BJ (cell line): ENCODE measurements at regions not wholly inside any gene's neighbourhood (a gene's known extent, or its start where the extent isn't known, plus 50 kb on each side); places are given as distances from the start of the nearest gene placed in this dataset.

Source experiments
- CTCF ChIA-PET: fragments of 350-600 bp; formaldehyde crosslinking; extraction: SDS; loops from one replicate; lab custom pipeline; 2021; ENCODE audit warnings: antibody characterized with exemption, inconsistent platforms; lab: Yijun Ruan, JAX
- POLR2A ChIA-PET: fragments of 300-600 bp; sonication (Branson Sonifier 250); formaldehyde crosslinking; extraction: SDS; loops from one replicate; lab custom pipeline; 2021; ENCODE audit warnings: antibody characterized with exemption; lab: Charles Lee
- DNase-seq: peaks from one replicate; pipeline ENCODE4 v3.0.0-alpha.2; 2011; ENCODE audit warnings: low read depth
- H3K27me3 ChIP-seq: 2 replicates; pipeline ENCODE4 v1.6.0; 2011; ENCODE audit warnings: low read length; ENCODE audit not compliant: control insufficient read depth, insufficient read depth
- H3K36me3 ChIP-seq: 2 replicates; pipeline ENCODE4 v1.5.1; 2011; ENCODE audit warnings: low read length; ENCODE audit not compliant: control insufficient read depth, insufficient read depth
- H3K4me3 ChIP-seq: 2 replicates; pipeline ENCODE4 v1.5.1; 2011; ENCODE audit warnings: low read depth, mild to moderate bottlenecking, control low read depth, low read length
- TF ChIP-seq, protein P1 (sequence below): IDR thresholded peaks from 2 replicates; pipeline ENCODE4 v1.5.1; 2011; ENCODE audit warnings: low read depth, mild to moderate bottlenecking, control low read depth, inconsistent platforms, low read length, moderate library complexity; ENCODE audit not compliant: insufficient read depth

DNA sequence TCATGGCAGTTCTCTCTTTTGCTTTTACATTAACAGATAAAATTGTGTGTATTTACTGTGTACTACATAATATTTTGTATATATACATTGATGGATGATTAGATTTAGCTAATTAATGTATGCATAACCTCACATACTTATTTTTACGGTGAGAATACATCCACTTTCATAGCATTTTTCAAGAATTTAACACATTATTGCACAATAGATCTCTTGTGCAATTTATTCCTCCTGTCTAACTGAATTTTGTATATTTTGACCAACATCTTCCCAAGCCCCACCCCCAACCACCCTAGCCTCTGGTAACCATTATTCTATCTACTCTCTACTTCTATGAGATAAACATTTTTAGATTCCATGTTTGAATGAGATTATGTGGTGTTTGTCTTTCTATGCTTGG lies 194.7 kb downstream of the RBM26 start:
- TF ChIP-seq, protein P1, sequence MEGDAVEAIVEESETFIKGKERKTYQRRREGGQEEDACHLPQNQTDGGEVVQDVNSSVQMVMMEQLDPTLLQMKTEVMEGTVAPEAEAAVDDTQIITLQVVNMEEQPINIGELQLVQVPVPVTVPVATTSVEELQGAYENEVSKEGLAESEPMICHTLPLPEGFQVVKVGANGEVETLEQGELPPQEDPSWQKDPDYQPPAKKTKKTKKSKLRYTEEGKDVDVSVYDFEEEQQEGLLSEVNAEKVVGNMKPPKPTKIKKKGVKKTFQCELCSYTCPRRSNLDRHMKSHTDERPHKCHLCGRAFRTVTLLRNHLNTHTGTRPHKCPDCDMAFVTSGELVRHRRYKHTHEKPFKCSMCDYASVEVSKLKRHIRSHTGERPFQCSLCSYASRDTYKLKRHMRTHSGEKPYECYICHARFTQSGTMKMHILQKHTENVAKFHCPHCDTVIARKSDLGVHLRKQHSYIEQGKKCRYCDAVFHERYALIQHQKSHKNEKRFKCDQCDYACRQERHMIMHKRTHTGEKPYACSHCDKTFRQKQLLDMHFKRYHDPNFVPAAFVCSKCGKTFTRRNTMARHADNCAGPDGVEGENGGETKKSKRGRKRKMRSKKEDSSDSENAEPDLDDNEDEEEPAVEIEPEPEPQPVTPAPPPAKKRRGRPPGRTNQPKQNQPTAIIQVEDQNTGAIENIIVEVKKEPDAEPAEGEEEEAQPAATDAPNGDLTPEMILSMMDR, result no peak
- H3K27me3 ChIP-seq, result no peaks in the 10 kb centered on the region
- H3K4me3 ChIP-seq, result no peak overlapping the region
- ChIA-PET POLR2A (no interaction called here), CTCF (no interaction called here)
- H3K36me3 ChIP-seq, result no peaks in the 10 kb centered on the region
- DNase-seq, result no peak

DNA sequence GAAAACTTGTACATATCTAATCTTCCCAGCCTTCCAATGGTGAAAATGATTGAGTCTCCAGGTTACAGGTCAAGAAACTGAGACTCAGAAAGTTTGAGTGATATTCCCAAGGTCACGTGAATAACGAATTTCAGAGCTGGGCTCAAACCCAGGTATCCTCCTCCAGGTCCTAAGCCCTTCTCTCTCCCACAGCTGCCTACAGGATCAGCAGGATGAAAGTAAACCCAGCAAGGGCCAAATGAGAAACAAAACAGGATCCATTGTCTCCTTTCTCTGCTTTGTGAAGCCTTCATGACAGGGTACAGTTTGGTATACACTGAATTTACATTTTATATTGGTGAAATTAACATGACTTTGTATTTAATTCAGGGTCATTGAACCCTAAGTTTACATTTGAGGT lies 208.1 kb downstream of the RBM26 start:
- Histone ChIP-seq H3K27me3 (no peaks in the 10 kb centered on the region), H3K4me3 (no peak overlapping the region), H3K36me3 (no peaks in the 10 kb centered on the region)
- TF ChIP-seq, protein P1, result no peak
- no peak for DNase-seq
- CTCF ChIA-PET, result interaction anchor here (0.6 kb wide), 1 partner anchor 726 kb away, joined by 3 read pairs; no protein-coding TSS in a partner anchor
- POLR2A ChIA-PET, result no interaction called here

DNA sequence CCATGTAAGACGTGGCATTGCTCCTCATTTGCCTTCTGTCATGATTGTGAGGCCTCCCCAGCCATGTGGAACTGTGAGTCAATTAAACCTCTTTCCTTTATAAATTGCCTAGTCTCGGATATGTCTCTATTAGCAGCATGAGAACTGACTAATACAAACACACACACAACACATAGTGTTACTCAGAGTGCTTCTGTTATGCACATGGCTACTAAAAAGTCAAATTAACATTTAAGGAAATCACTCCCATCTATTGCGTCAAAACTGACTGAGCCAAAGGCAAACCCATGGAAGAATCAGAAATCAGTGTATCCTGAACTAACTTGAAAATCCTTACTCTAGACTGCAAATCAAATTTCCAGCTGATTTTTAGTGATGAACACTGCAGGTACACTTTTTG lies 209.2 kb downstream of the RBM26 start:
- Histone ChIP-seq H3K27me3 (no peaks in the 10 kb centered on the region), H3K36me3 (no peaks in the 10 kb centered on the region), H3K4me3 (no peak overlapping the region)
- TF ChIP-seq, protein P1, result no peak
- ChIA-PET CTCF (no interaction called here), POLR2A (no interaction called here)
- DNase-seq, result no peak

DNA sequence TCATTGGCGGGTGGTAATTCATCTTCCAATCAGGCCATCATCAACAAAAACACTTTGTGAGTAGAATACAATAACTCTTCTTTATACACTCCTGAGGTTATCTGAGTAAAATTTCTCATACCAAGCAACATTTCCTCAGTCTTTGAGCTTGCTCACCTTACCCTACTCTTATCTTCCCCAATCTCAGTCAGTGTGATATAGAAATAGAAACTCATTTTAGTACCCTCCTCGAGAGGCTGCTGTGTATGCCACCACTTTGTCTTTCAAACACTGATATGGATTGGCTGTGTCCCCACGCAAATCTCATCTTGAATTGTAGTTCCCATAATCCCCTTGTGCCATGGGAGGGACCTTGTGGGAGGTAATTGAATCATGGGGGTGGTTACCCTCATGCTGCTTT lies 209.7 kb downstream of the RBM26 start:
- ChIA-PET POLR2A (no interaction called here), CTCF (no interaction called here)
- Histone ChIP-seq H3K27me3 (no peaks in the 10 kb centered on the region), H3K4me3 (no peak overlapping the region), H3K36me3 (no peaks in the 10 kb centered on the region)
- TF ChIP-seq, protein P1, result no peak
- no peak for DNase-seq

DNA sequence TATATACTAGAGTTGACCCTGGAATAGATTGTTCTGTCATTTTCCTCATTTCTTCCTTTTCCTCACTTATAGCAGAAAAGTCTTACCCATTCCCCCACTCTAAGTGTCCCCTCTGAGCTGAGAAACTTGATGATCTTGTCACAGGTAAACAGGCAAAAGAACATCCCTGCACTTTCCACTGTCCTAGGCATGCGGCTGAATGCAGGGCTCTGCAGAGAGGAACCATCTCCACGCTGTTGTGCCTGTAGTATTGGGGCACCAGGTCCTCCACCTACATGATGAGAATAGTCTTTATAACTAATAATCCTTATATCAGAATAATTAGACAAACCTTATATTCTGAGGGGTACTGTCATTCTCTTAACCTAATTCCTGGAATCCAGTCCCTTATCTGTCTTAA lies 211.3 kb downstream of the RBM26 start:
- H3K4me3 ChIP-seq, result no peak overlapping the region
- H3K36me3 ChIP-seq, result no peaks in the 10 kb centered on the region
- TF ChIP-seq, protein P1, result no peak
- ChIA-PET CTCF (interaction anchor here (0.5 kb wide), 1 partner anchor 572 kb away, joined by 3 read pairs; no protein-coding TSS in a partner anchor), POLR2A (no interaction called here)
- H3K27me3 ChIP-seq, result no peaks in the 10 kb centered on the region
- no peak for DNase-seq
